ENCODE measurements at regions not wholly inside any gene's neighbourhood (a gene's known extent, or its start where the extent isn't known, plus 50 kb on each side); places are given as distances from the start of the nearest gene placed in this dataset.

- TF ChIP-seq GABPA (IDR thresholded peaks at IDR 0.05; ENCODE audit: low read depth) (no peak), CTCF (IDR thresholded peaks at IDR 0.05; ENCODE audit: insufficient read depth, low read length) (no peak), REST (IDR thresholded peaks at IDR 0.05; ENCODE audit: insufficient replicate concordance, low read depth) (no peak), POLR2AphosphoS5 (IDR thresholded peaks at IDR 0.05; ENCODE audit: low read depth) (no peak)
Measured at GRCh38 chr2:226172939-226173338, 626.7 kb downstream of the IRS1 start.
